ENCODE measurements at regions not wholly inside any gene's neighbourhood (a gene's known extent, or its start where the extent isn't known, plus 50 kb on each side); places are given as distances from the start of the nearest gene placed in this dataset.

GRCh38 chr3:94291686-94292085 lies 228.8 kb downstream of the NSUN3 start:
- Histone ChIP-seq H3K9me2 (ENCODE audit: insufficient read depth, low read length) (no peaks in the 10 kb centered on the region), H3F3A (ENCODE audit: insufficient read depth, low read length, poor library complexity, severe bottlenecking) (no peaks in the 10 kb centered on the region), H3K9ac (ENCODE audit: low read length) (no peak overlapping the region), H2AFZ (ENCODE audit: low read depth, low read length) (no peak overlapping the region), H3K27me3 (ENCODE audit: insufficient read depth, low read depth, low read length) (no peaks in the 10 kb centered on the region), H3K36me3 (ENCODE audit: insufficient read depth, low read length) (no peaks in the 10 kb centered on the region), H3K4me2 (ENCODE audit: low read length) (no peak overlapping the region), H3K9me3 (ENCODE audit: low read length) (no peaks in the 10 kb centered on the region), H3K27ac (ENCODE audit: low read length) (no peak overlapping the region), H4K20me1 (ENCODE audit: insufficient read depth) (no peaks in the 10 kb centered on the region), H3K4me3 (ENCODE audit: low read length) (no peak overlapping the region), H3K79me2 (replicated peaks; ENCODE audit: insufficient read depth, low read length) (no peaks in the 10 kb centered on the region)
- TF ChIP-seq SMC3 (conservative IDR thresholded peaks at IDR 0.05; ENCODE audit: poor library complexity) (no peak), RAD21 (conservative IDR thresholded peaks at IDR 0.05) (no peak), CTCF (IDR thresholded peaks at IDR 0.05; ENCODE audit: poor library complexity, severe bottlenecking) (no peak), MXI1 (conservative IDR thresholded peaks at IDR 0.05; ENCODE audit: poor library complexity, severe bottlenecking) (no peak), TAF1 (IDR thresholded peaks at IDR 0.05; ENCODE audit: low read depth) (no peak), EZH2 (IDR thresholded peaks at IDR 0.05; ENCODE audit: borderline replicate concordance, insufficient read depth, low read length, poor library complexity, severe bottlenecking) (no peak), EP300 (conservative IDR thresholded peaks at IDR 0.05; ENCODE audit: poor library complexity, severe bottlenecking) (no peak), POLR2AphosphoS5 (IDR thresholded peaks at IDR 0.05) (no peak), REST (IDR thresholded peaks at IDR 0.05; ENCODE audit: borderline replicate concordance) (no peak)

GRCh38 chr3:94292151-94292550 lies 229.3 kb downstream of the NSUN3 start:
- Histone ChIP-seq H3K36me3 (ENCODE audit: insufficient read depth, low read length) (no peaks in the 10 kb centered on the region), H3K4me2 (ENCODE audit: low read length) (no peak overlapping the region), H4K20me1 (ENCODE audit: insufficient read depth) (no peaks in the 10 kb centered on the region), H3K27me3 (ENCODE audit: insufficient read depth, low read depth, low read length) (no peaks in the 10 kb centered on the region), H2AFZ (ENCODE audit: low read depth, low read length) (no peak overlapping the region), H3F3A (ENCODE audit: insufficient read depth, low read length, poor library complexity, severe bottlenecking) (no peaks in the 10 kb centered on the region), H3K9me3 (ENCODE audit: low read length) (no peaks in the 10 kb centered on the region), H3K27ac (ENCODE audit: low read length) (no peak overlapping the region), H3K4me3 (ENCODE audit: low read length) (no peak overlapping the region), H3K9ac (ENCODE audit: low read length) (no peak overlapping the region), H3K79me2 (replicated peaks; ENCODE audit: insufficient read depth, low read length) (no peaks in the 10 kb centered on the region), H3K9me2 (ENCODE audit: insufficient read depth, low read length) (no peaks in the 10 kb centered on the region)
- no peak for TF ChIP-seq MXI1 (conservative IDR thresholded peaks at IDR 0.05; ENCODE audit: poor library complexity, severe bottlenecking)
- no peak for TF ChIP-seq CTCF (IDR thresholded peaks at IDR 0.05; ENCODE audit: poor library complexity, severe bottlenecking)
- no peak for TF ChIP-seq TAF1 (IDR thresholded peaks at IDR 0.05; ENCODE audit: low read depth)
- no peak for TF ChIP-seq POLR2AphosphoS5 (IDR thresholded peaks at IDR 0.05)
- no peak for TF ChIP-seq RAD21 (conservative IDR thresholded peaks at IDR 0.05)
- no peak for TF ChIP-seq EZH2 (IDR thresholded peaks at IDR 0.05; ENCODE audit: borderline replicate concordance, insufficient read depth, low read length, poor library complexity, severe bottlenecking)
- no peak for TF ChIP-seq REST (IDR thresholded peaks at IDR 0.05; ENCODE audit: borderline replicate concordance)
- TF ChIP-seq SMC3 (conservative IDR thresholded peaks at IDR 0.05; ENCODE audit: poor library complexity) = no peak
- TF ChIP-seq EP300 (conservative IDR thresholded peaks at IDR 0.05; ENCODE audit: poor library complexity, severe bottlenecking) = no peak
